GM23338 (cell line): ENCODE measurements at regions not wholly inside any gene's neighbourhood (a gene's known extent, or its start where the extent isn't known, plus 50 kb on each side); places are given as distances from the start of the nearest gene placed in this dataset.

Source experiments
- POLR2AphosphoS5 ChIP-seq: IDR thresholded peaks from 2 replicates; pipeline ENCODE4 v1.6.1; 2016; ENCODE audit warnings: antibody characterized with exemption, low read depth
- TF ChIP-seq, protein P1 (sequence below), 2 experiments: fragments of 200-600 bp in 1 of 2; sonication (generic) in 1 of 2; conservative IDR thresholded peaks; 2 replicates each; pipeline versions ENCODE4 v1.5.1 to v1.6.1; 2016 to 2017; ENCODE audit warnings: antibody characterized with exemption in 2 of 2, low read depth in 2 of 2, mild to moderate bottlenecking in 2 of 2, moderate library complexity in 1 of 2

DNA sequence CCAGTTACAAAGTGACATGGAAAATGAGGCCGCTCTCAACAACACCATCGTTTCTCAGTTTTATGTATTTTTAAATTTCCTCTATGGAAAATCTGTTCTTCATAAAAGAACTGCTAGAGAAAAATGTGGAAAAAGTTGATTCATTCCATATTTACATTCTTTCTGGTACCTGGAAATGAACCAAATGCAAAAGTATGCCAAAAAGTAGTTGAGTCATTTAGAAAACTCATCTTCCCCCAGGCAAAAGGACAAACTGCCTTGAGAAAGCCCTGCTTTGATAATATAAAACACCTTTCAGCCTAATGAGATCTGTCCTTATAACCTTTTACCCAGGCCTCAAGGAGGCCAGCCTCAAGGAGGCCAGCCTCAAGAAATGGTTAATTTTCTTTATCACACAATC, 283.0 kb upstream of the VEPH1 start:
- TF ChIP-seq, protein P1, sequence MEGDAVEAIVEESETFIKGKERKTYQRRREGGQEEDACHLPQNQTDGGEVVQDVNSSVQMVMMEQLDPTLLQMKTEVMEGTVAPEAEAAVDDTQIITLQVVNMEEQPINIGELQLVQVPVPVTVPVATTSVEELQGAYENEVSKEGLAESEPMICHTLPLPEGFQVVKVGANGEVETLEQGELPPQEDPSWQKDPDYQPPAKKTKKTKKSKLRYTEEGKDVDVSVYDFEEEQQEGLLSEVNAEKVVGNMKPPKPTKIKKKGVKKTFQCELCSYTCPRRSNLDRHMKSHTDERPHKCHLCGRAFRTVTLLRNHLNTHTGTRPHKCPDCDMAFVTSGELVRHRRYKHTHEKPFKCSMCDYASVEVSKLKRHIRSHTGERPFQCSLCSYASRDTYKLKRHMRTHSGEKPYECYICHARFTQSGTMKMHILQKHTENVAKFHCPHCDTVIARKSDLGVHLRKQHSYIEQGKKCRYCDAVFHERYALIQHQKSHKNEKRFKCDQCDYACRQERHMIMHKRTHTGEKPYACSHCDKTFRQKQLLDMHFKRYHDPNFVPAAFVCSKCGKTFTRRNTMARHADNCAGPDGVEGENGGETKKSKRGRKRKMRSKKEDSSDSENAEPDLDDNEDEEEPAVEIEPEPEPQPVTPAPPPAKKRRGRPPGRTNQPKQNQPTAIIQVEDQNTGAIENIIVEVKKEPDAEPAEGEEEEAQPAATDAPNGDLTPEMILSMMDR (conservative IDR thresholded peaks at IDR 0.05; ENCODE audit: low read depth in 2 of 2) = no peak
- no peak for TF ChIP-seq POLR2AphosphoS5
